ENCODE measurements at regions not wholly inside any gene's neighbourhood (a gene's known extent, or its start where the extent isn't known, plus 50 kb on each side); places are given as distances from the start of the nearest gene placed in this dataset.

DNA sequence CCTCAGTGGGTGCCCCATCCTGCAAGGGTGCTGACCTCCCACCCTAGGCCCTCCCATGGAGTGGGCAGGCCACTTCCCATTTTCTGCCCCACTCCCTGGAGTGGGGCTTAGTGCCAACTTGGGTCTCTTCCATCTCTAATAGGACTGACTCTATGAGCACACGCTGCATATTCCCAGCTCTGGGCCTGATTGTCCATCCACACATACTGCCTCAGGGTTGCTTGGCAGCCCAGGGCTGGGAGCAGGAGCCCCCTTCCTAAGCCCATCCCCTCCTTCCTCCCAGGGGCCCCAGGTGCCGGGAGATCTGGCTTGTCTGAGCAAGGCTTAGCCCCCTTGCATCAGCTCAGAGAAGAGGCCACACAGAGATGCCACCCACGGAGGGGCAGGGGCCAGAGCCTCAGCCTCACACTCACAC is 55.1 kb downstream of the PJA1 start:
- Histone ChIP-seq H3K27me3 (replicated peaks; ENCODE audit: control insufficient read depth, insufficient read depth, low read length) (no peaks in the 10 kb centered on the region; the same call in 1 of the 2 replicates), H3K36me3 (ENCODE audit: control insufficient read depth, insufficient read depth, low read length) (no peaks in the 10 kb centered on the region), H3K4me3 (replicated peaks; ENCODE audit: low read depth, low read length) (no peak overlapping the region)
- TF ChIP-seq CTCF (IDR thresholded peaks at IDR 0.05; ENCODE audit: insufficient read depth, low read length, poor library complexity, severe bottlenecking), result no peak
- no peak for DNase-seq (ENCODE audit: extremely low read depth, insufficient read length)

GRCh38 chrX:69109706-69110105 is 55.5 kb downstream of the PJA1 start:
- no peak for TF ChIP-seq CTCF (IDR thresholded peaks at IDR 0.05; ENCODE audit: insufficient read depth, low read length, poor library complexity, severe bottlenecking)
- no peak for DNase-seq (ENCODE audit: extremely low read depth, insufficient read length)
- no peak overlapping the region for H3K4me3 ChIP-seq (replicated peaks; ENCODE audit: low read depth, low read length)
- no peaks in the 10 kb centered on the region; the same call in 1 of the 2 replicates for H3K27me3 ChIP-seq (replicated peaks; ENCODE audit: control insufficient read depth, insufficient read depth, low read length)
- H3K36me3 ChIP-seq (ENCODE audit: control insufficient read depth, insufficient read depth, low read length), result no peaks in the 10 kb centered on the region

GRCh38 chrX:69109036-69109663 is 56.1 kb downstream of the PJA1 start:
- no peaks in the 10 kb centered on the region; the same call in 1 of the 2 replicates for H3K27me3 ChIP-seq (replicated peaks; ENCODE audit: control insufficient read depth, insufficient read depth, low read length)

GRCh38 chrX:69107747-69108401 is 57.4 kb downstream of the PJA1 start:
- H3K27me3 ChIP-seq (replicated peaks; ENCODE audit: control insufficient read depth, insufficient read depth, low read length), result no peaks in the 10 kb centered on the region; the same call in 1 of the 2 replicates
- DNase-seq (ENCODE audit: extremely low read depth, insufficient read length), result no peak

More at GRCh38 chrX:69109036-69109663, 56.1 kb downstream of the PJA1 start:
- no peak overlapping the region for H3K4me3 ChIP-seq (replicated peaks; ENCODE audit: low read depth, low read length)
- DNase-seq (ENCODE audit: extremely low read depth, insufficient read length), result no peak
- TF ChIP-seq CTCF (IDR thresholded peaks at IDR 0.05; ENCODE audit: insufficient read depth, low read length, poor library complexity, severe bottlenecking), result no peak
- no peaks in the 10 kb centered on the region for H3K36me3 ChIP-seq (ENCODE audit: control insufficient read depth, insufficient read depth, low read length)

DNA sequence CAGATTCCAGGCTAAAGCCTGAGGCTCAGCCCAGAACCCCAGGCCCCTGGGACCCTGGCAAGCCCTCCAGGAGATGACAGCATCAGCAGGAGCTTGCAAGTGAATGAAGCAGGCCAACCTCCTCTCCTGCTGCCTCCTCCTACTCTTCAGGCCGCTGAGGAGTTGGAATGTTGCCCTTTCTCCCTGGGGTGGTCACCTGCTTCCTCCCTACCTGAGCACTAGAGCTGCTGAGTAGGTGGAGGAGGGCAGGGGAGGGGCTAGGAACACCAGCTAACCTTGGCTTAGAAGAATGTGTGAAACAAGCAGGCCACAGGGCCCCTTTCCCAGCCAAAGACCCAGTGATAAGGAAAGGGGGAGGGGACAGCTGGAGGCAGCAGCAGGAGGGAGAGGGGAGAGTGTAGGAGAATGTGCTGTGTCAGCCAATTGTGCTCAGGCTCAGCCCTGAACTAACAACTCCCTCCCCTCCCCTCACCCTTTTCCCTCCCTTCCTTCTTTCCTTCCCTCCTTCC is 58.0 kb downstream of the PJA1 start:
- Histone ChIP-seq H3K36me3 (ENCODE audit: control insufficient read depth, insufficient read depth, low read length) (no peaks in the 10 kb centered on the region), H3K4me3 (replicated peaks; ENCODE audit: low read depth, low read length) (no peak overlapping the region), H3K27me3 (replicated peaks; ENCODE audit: control insufficient read depth, insufficient read depth, low read length) (no peaks in the 10 kb centered on the region; the same call in 1 of the 2 replicates)
- no peak for DNase-seq (ENCODE audit: extremely low read depth, insufficient read length)
- TF ChIP-seq CTCF (IDR thresholded peaks at IDR 0.05; ENCODE audit: insufficient read depth, low read length, poor library complexity, severe bottlenecking), result no peak

More at GRCh38 chrX:69107747-69108401, 57.4 kb downstream of the PJA1 start:
- H3K36me3 ChIP-seq (ENCODE audit: control insufficient read depth, insufficient read depth, low read length), result no peaks in the 10 kb centered on the region
- H3K4me3 ChIP-seq (replicated peaks; ENCODE audit: low read depth, low read length), result no peak overlapping the region
- no peak for TF ChIP-seq CTCF (IDR thresholded peaks at IDR 0.05; ENCODE audit: insufficient read depth, low read length, poor library complexity, severe bottlenecking)

All from GM06990 (cell line).